IPS-18c (cell line): ENCODE measurements at regions not wholly inside any gene's neighbourhood (a gene's known extent, or its start where the extent isn't known, plus 50 kb on each side); places are given as distances from the start of the nearest gene placed in this dataset.
"Not testable (repeated sequence)": the region's sequence is repeated elsewhere in the genome, so short reads cannot be mapped to it uniquely, and the experiment has no call there.

ENCODE experiments used
- H3K4me3 ChIP-seq: 2 replicates; pipeline ENCODE4 v1.7.0; 2013; ENCODE audit warnings: low read depth, mild to moderate bottlenecking, low read length, moderate library complexity; ENCODE audit not compliant: insufficient read depth
- H3K9me3 ChIP-seq: one replicate; pipeline ENCODE4 v1.6.1; 2013; ENCODE audit warnings: mild to moderate bottlenecking, low read length, moderate library complexity; ENCODE audit not compliant: control insufficient read depth, insufficient read depth

- Histone ChIP-seq H3K4me3 (no peak overlapping the region), H3K9me3 (peaks cover 3% of the 10 kb centered on the region)
Measured at GRCh38 chr7:3094701-3095445, 51.2 kb upstream of the CARD11 start.

DNA sequence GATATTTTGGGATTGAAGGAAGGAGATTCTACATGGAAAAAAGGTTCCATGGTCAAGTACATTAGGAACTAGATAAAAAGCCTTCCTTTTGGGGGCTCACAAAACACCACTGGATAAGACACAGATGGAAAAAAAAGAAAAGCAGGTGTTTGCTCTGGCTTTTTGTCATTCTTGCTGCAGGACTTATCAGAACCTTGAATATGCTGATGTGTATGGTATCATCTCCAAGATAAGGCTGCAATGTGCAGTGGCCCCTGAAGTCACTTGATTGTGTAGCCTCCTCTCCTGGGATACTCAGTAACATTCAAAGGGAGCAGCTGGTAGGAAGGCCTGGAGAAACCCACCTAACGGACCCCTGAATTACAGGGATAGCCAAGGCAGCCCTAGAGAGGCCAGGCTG lies 54.1 kb upstream of the CARD11 start:
- Histone ChIP-seq H3K9me3 (peaks cover 5% of the 10 kb centered on the region), H3K4me3 (no peak overlapping the region)

DNA sequence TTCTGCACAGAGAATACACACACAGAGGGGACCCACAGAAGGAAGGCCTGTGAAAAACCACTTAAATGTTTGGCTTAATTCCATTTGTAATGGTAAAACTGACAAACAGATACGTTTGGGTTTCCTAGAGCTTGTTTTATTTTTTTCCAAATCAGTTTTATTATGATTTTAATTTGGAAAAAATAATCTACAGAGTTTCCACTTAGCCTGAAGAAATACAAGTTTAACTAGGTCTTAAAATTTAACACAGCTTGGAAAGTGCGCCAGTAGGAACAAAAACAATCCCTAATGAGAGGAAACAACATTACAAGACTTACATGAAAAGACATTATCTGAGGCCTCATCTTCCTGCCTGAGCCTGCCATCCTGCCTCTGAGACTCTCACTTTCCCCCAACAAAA lies 58.5 kb upstream of the CARD11 start:
- H3K9me3 ChIP-seq, result peaks cover 2% of the 10 kb centered on the region
- H3K4me3 ChIP-seq, result no peak overlapping the region

DNA sequence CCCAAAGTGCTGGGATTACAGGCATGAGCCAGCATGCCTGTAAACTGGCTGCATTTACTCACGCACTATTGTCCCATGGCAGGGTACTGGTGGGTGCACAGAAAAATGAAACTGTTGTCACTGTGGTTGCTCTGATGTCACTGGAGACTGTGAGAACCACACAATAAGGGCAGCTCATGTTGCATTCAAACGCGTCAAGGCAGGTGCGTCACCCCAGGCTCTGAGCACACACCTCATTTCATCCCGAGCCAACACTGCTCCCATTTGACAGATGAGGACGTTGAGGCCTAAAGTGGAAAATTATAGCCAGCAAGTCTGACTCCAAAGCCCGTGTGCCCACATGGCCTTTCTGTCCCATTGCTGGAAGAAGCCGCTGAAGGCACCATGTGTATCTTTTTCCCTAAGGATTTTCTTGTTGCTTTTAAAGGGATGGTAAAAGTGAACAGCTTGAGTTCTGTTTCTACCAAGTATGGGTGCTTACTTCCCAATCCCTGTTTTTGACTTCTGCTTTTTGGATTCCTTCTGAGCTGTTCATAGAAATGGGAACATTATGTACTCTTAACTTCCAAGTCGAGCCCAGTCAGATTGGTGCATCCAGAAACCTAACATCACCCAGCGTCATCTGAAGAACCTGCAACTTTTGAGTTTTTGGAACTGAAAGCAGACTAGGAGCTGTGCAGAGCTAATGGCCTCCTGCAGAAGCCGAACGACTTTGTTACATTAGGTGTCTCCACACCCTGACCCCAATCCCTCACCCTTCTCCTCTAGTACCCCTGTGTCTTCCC lies 60.1 kb upstream of the CARD11 start:
- H3K4me3 ChIP-seq, result no peak overlapping the region
- peaks cover 2% of the 10 kb centered on the region for H3K9me3 ChIP-seq

- Histone ChIP-seq H3K9me3 (peaks cover under 1% of the 10 kb centered on the region), H3K4me3 (no peak overlapping the region)
Measured at GRCh38 chr7:3105856-3106255, 62.2 kb upstream of the CARD11 start.

GRCh38 chr7:3106361-3106826 lies 62.7 kb upstream of the CARD11 start:
- H3K4me3 ChIP-seq, result no peak overlapping the region
- H3K9me3 ChIP-seq, result no peaks in the 10 kb centered on the region

- H3K4me3 ChIP-seq, result no peak overlapping the region
- H3K9me3 ChIP-seq, result no peaks in the 10 kb centered on the region
Measured at GRCh38 chr7:3107228-3107763, 63.6 kb upstream of the CARD11 start.

DNA sequence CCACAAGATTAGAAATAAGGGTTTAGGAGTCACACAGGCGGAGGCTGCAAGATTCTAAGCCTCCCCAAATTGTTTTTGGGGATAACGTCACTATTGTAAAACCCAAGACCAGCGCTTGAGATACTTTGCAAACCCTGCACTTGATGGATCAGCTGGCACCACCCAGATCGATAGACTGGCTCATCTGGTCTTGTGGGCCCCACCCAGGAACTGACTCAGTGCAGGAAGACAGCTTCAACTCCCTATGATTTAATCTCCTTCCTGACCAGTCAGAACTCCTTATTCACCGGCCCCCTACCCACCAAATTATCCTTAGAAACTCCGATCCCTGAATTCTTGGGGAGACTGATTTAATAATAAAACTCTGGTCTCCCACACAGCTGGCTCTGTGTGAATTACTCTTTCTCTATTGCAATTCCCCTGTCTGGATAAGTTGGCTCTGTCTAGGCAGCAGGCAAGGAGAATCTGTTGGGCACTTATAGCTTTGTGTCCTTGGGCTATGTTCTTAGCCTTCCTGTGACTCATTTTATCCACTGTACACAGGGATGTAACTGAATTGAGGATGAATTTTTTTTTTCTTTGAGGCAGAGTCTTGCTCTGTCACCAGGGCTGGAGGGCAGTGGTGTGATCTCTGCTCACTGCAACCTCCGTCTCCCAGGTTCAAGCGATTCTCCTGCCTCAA lies 64.4 kb upstream of the CARD11 start:
- Histone ChIP-seq H3K4me3 (no peak overlapping the region; the same call in 1 of the 2 replicates), H3K9me3 (no peaks in the 10 kb centered on the region)

DNA sequence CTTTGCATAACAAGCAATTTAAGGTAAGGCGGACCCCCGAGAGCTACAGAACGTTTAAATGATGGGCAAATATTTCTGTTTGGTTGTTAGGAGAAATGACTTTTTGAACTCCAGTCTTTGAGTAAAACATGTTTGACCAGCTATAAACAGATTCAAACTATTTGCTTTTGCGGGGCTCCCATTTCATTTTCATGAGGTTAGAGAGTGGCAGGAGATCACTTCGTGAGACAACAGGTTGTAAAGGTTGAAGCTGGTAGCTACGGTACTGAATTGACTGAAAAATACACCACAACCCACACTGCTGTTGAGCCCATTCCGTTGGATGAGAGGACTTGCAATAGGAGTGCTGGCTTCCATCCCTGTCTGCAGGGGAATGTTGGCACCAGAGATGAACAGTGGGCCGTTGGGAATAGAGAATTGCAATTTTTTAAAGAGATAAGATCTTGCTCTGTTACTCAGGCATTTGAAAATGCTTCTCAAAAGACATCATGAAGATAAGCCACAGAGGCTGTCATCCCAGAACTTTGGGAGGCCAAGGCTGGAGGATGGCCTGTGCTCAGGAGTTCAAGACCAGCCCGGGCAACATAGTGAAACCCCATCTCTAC lies 65.7 kb upstream of the CARD11 start:
- H3K9me3 ChIP-seq, result no peaks in the 10 kb centered on the region
- no peak overlapping the region for H3K4me3 ChIP-seq

GRCh38 chr7:3112479-3113134 lies 68.9 kb upstream of the CARD11 start:
- Histone ChIP-seq H3K4me3 (no peak overlapping the region), H3K9me3 (no peaks in the 10 kb centered on the region)

DNA sequence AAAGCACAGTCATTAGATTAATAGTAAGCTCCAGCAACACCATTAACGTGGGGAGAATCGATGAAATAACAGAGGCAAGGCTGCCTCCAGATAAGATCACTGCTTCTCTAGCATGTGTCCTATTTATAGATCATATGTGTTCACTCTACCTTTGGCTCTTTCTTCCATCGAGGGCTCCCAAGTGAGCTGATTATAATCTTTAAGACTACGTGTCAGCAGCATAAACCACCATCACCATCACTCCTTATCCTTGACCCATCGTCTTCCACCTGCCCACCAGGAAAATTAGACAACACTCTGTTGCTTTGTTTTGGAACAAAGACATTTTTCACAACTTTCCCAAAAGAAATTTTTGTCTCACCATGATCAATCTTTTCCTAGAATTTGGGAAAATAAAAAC lies 71.2 kb upstream of the CARD11 start:
- peaks cover 3% of the 10 kb centered on the region for H3K9me3 ChIP-seq
- no peak overlapping the region for H3K4me3 ChIP-seq

DNA sequence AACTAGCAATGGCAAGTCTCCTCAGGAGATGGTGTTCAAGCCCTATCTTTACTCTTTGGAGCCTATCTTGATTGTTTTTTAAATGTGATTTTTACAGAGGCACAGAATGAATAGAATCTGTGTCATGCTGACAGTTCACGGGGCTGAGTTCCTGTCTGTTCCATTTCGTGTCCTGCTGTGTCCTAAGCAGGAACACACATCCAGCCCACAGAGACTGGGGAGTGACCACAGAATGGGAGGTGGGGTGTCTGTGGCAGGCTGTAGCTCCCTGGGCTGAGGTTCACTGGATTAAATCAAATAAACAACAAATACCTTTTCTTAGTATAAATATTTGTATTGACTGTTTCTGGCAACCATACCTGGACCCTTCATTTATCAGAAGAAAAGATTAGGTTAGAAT lies 73.4 kb upstream of the CARD11 start:
- peaks cover 10% of the 10 kb centered on the region for H3K9me3 ChIP-seq
- H3K4me3 ChIP-seq, result no peak overlapping the region

GRCh38 chr7:3117488-3118231 lies 74.0 kb upstream of the CARD11 start:
- Histone ChIP-seq H3K4me3 (no peak overlapping the region), H3K9me3 (peaks cover 10% of the 10 kb centered on the region)

- not testable (repeated sequence) for H3K9me3 ChIP-seq
Measured at GRCh38 chr7:3119352-3119927, 75.8 kb upstream of the CARD11 start.

GRCh38 chr7:3119963-3120362 lies 76.3 kb upstream of the CARD11 start:
- Histone ChIP-seq H3K9me3 (peaks cover 10% of the 10 kb centered on the region), H3K4me3 (no peak overlapping the region)

More at GRCh38 chr7:3119352-3119927, 75.8 kb upstream of the CARD11 start:
- H3K4me3 ChIP-seq, result not testable (repeated sequence)

DNA sequence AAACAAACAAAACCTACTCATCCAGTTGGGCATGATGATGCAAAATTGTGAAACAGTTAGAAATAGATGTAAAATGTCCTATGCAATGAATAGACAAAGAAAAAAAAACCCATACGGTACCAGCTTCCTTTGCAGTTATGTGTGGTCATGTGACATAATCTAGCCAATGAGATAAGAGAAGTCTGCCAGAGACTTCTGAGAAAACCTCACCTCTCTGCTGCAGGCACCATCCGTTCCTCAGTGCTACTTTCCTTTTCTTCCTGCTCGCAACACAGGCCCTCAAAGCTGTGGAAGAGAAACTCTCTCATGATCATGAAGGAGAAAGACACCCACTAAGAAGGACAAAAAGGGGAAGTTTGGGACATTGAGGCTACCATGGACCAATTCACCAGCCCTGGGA lies 76.8 kb upstream of the CARD11 start:
- no peak overlapping the region for H3K4me3 ChIP-seq
- H3K9me3 ChIP-seq, result peaks cover 10% of the 10 kb centered on the region
